Nucleus accumbens (tissue), 56 donors: ENCODE measurements at regions not wholly inside any gene's neighbourhood (a gene's known extent, or its start where the extent isn't known, plus 50 kb on each side); places are given as distances from the start of the nearest gene placed in this dataset.
"Not testable (repeated sequence)": the region's sequence is repeated elsewhere in the genome, so short reads cannot be mapped to it uniquely, and the experiment has no call there.

Source experiments
- DNase-seq, 56 donors: peaks; one replicate each; lab custom pipeline; 2025; lab: John Stamatoyannopoulos, UW

- no peak for DNase-seq
Measured at GRCh38 chr13:56501750-56502149, 639.0 kb upstream of the PRR20A start.

- DNase-seq, result no peak
Measured at GRCh38 chr13:56510836-56511235, 629.9 kb upstream of the PRR20A start.

GRCh38 chr13:56512336-56512735, 628.4 kb upstream of the PRR20A start:
- not testable (repeated sequence) for DNase-seq

GRCh38 chr13:56515441-56515840, 625.3 kb upstream of the PRR20A start:
- no peak for DNase-seq

GRCh38 chr13:56528040-56528790, 612.5 kb upstream of the PRR20A start:
- DNase-seq, result no peak

GRCh38 chr13:56530096-56530495, 610.6 kb upstream of the PRR20A start:
- no peak for DNase-seq

GRCh38 chr13:56547921-56548320, 592.8 kb upstream of the PRR20A start:
- DNase-seq, result not testable (repeated sequence)

GRCh38 chr13:56558698-56559320, 581.9 kb upstream of the PRR20A start:
- DNase-seq, result no peak

GRCh38 chr13:56561327-56561726, 579.4 kb upstream of the PRR20A start:
- DNase-seq, result no peak

GRCh38 chr13:56563663-56564062, 577.1 kb upstream of the PRR20A start:
- no peak for DNase-seq

- no peak for DNase-seq
Measured at GRCh38 chr13:56586976-56587375, 553.7 kb upstream of the PRR20A start.

GRCh38 chr13:56615572-56615971, 525.1 kb upstream of the PRR20A start:
- DNase-seq, result no peak

- DNase-seq, result no peak
Measured at GRCh38 chr13:56622840-56623239, 517.9 kb upstream of the PRR20A start.

GRCh38 chr13:56628886-56629285, 511.8 kb upstream of the PRR20A start:
- DNase-seq, result not testable (repeated sequence)

- not testable (repeated sequence) for DNase-seq
Measured at GRCh38 chr13:56631060-56631459, 509.7 kb upstream of the PRR20A start.

GRCh38 chr13:56653043-56653442, 487.7 kb upstream of the PRR20A start:
- DNase-seq, result no peak

GRCh38 chr13:56659041-56659471, 481.7 kb upstream of the PRR20A start:
- peak in 1 of 56 donors; percentile 3 for DNase-seq

- DNase-seq, result no peak
Measured at GRCh38 chr13:56670563-56670962, 470.2 kb upstream of the PRR20A start.

- DNase-seq, result no peak
Measured at GRCh38 chr13:56681404-56681803, 459.3 kb upstream of the PRR20A start.

- no peak for DNase-seq
Measured at GRCh38 chr13:56687131-56687530, 453.6 kb upstream of the PRR20A start.

GRCh38 chr13:56697011-56697410, 443.7 kb upstream of the PRR20A start:
- DNase-seq, result no peak

- no peak for DNase-seq
Measured at GRCh38 chr13:56700324-56700723, 440.4 kb upstream of the PRR20A start.
